ENCODE measurements at regions not wholly inside any gene's neighbourhood (a gene's known extent, or its start where the extent isn't known, plus 50 kb on each side); places are given as distances from the start of the nearest gene placed in this dataset.

DNA sequence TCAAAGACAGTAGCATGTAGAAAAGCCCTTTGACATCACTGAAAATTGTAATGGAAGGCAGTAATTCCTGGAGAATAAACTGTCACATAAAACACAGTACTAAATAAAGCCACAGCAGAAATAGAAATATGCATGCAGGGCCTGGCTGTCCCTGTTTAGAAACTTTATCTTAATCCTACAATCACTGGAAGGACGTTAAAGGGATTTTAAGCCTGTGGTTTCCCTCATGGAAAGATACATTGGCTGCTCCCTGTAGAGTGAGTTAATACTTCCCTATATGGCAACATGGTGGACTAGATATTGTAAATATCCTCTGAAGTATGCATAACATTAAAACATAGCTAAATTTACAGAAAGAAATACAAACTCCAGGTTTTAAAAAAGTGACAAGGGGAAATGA is 1334.9 kb upstream of the CELF2 start:
- peak; percentile 54 for DNase-seq (ENCODE audit: low read depth)
- no peak overlapping the region for H3K4me3 ChIP-seq (ENCODE audit: low read depth, low read length)

GRCh38 chr10:9684186-9684585 is 1333.5 kb upstream of the CELF2 start:
- DNase-seq (ENCODE audit: low read depth) = no peak
- TF ChIP-seq CTCF (IDR thresholded peaks at IDR 0.05; ENCODE audit: insufficient read depth, low read depth, low read length) = no peak
- H3K4me3 ChIP-seq (ENCODE audit: low read depth, low read length) = no peak overlapping the region

More for the DNA sequence above, 1334.9 kb upstream of the CELF2 start:
- no peak for TF ChIP-seq CTCF (IDR thresholded peaks at IDR 0.05; ENCODE audit: insufficient read depth, low read depth, low read length)

DNA sequence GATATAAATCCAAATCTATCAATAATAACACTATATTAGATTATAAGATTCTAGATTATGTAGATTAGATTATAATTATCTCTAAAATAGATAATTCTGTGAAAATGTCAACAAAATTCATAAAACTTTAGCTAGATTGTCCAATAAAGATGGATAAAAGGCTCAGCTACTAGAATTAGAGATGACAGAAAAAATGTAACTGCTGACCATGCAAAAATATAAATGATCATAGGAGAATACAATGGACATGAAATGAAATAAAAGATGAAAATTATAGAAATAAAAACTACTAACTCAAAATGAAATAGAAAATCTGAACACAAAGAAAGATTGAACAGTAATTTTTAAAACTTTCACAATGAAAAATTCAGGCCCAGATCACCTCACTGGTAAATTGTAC is 1332.1 kb upstream of the CELF2 start:
- TF ChIP-seq CTCF (IDR thresholded peaks at IDR 0.05; ENCODE audit: insufficient read depth, low read depth, low read length) = no peak
- no peak overlapping the region for H3K4me3 ChIP-seq (ENCODE audit: low read depth, low read length)
- DNase-seq (ENCODE audit: low read depth) = no peak

- H3K4me3 ChIP-seq (ENCODE audit: low read depth, low read length) = no peak overlapping the region
- DNase-seq (ENCODE audit: low read depth) = no peak
- TF ChIP-seq CTCF (IDR thresholded peaks at IDR 0.05; ENCODE audit: insufficient read depth, low read depth, low read length) = no peak
Observed at GRCh38 chr10:9688711-9689110, 1329.0 kb upstream of the CELF2 start.

DNA sequence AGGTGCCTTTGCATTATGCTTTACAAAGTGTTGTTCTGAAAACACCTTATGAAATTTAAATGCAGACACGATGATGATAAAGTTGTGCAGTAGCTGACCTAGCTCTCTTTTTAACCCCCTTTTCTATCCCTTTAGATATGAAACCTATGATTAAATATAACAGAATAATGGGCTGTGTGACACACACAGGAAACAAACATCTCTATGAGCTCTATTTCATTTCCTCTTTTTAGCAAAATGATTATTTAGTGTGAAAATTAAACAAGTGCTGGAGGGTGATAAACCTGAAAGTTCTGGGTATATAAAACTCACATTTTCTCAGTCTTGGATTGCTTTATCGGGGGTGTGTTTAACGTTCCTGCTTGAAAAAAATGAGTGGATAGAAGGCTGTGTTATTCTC is 1310.5 kb upstream of the CELF2 start:
- no peak for TF ChIP-seq CTCF (IDR thresholded peaks at IDR 0.05; ENCODE audit: insufficient read depth, low read depth, low read length)
- no peak for DNase-seq (ENCODE audit: low read depth)
- no peak overlapping the region for H3K4me3 ChIP-seq (ENCODE audit: low read depth, low read length)

- TF ChIP-seq CTCF (IDR thresholded peaks at IDR 0.05; ENCODE audit: insufficient read depth, low read depth, low read length) = no peak
- DNase-seq (ENCODE audit: low read depth) = no peak
- no peak overlapping the region for H3K4me3 ChIP-seq (ENCODE audit: low read depth, low read length)
Observed at GRCh38 chr10:9709849-9710248, 1307.8 kb upstream of the CELF2 start.

DNA sequence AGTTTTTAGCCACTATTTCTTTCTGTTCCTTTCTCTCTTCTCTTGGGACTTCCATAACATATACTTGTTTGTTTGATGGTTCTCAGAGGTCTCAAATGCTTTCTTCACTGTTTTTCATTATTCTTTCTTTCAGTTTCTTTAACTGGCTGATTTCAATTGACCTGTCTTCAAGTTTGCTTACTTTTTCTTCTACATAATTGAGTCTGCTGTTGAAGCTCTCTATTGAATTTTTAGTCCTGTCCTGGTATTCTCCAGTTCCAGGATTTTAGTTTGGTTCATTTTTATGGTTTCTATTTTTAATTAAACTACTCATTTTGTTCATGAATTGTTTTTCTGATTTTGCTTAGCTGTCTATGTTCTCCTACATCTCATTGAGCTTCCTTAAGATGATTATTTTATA is 1305.3 kb upstream of the CELF2 start:
- H3K4me3 ChIP-seq (ENCODE audit: low read depth, low read length) = no peak overlapping the region
- DNase-seq (ENCODE audit: low read depth) = no peak
- TF ChIP-seq CTCF (IDR thresholded peaks at IDR 0.05; ENCODE audit: insufficient read depth, low read depth, low read length) = no peak
